K562 (cell line): ENCODE measurements at regions not wholly inside any gene's neighbourhood (a gene's known extent, or its start where the extent isn't known, plus 50 kb on each side); places are given as distances from the start of the nearest gene placed in this dataset.

Source experiments
- ATAC-seq: fragments of 200-7000 bp; cut with Tn5 transposase; 3 replicates; pipeline ENCODE4 v1.9.1; 2020; ENCODE audit warnings: moderate library complexity
- BruUV-seq: library from RNA; stranded (reverse); fragments of 400-500 nt; replicated peaks from 2 replicates; lab custom pipeline; 2021; lab: Mats Ljungman, UMichigan
- CTCF ChIA-PET: fragments of 300-600 bp; formaldehyde crosslinking; extraction: SDS; loops from one replicate; lab custom pipeline; 2021; ENCODE audit warnings: low intra/inter-chr PET ratio; lab: Yijun Ruan, JAX
- POLR2A ChIA-PET: fragments of 300-600, 350-650 bp; sonication (Branson Sonifier 250); formaldehyde crosslinking; extraction: SDS; loops from one replicate; lab custom pipeline; 2021; ENCODE audit warnings: antibody characterized with exemption, inconsistent platforms; lab: Yijun Ruan, JAX
- DNase-seq, 4 experiments: peaks; one replicate each; pipeline versions ENCODE4 v3.0.0 to v3.0.0-alpha.2; 2011 to 2018; ENCODE audit warnings: low spot score in 3 of 4, mixed read lengths in 3 of 4; ENCODE audit errors: extremely low read depth in 1 of 4
- FAIRE-seq: peaks from 2 replicates; lab custom pipeline; 2011; peaks lifted over from hg19 to GRCh38; lab: Jason Lieb, UNC
- H2AFZ ChIP-seq: 2 replicates; pipeline ENCODE4 v1.6.0; 2011; ENCODE audit warnings: low read depth, low read length, control low read depth, inconsistent platforms
- H3K27ac ChIP-seq: fragments of 200-600 bp; 3 replicates; pipeline ENCODE4 v1.8.0; 2011; ENCODE audit warnings: low read depth, mild to moderate bottlenecking, control low read depth, inconsistent platforms, low read length, moderate library complexity, mixed read lengths; ENCODE audit errors: extremely low read depth
- H3K27me3 ChIP-seq, 2 experiments: fragments of 300-600 bp in 1 of 2; 2 replicates in 1 of 2; 3 replicates in 1 of 2; pipeline versions ENCODE4 v1.6.0 to v1.8.0; 2011; ENCODE audit warnings: inconsistent platforms in 2 of 2, low read length in 2 of 2, mild to moderate bottlenecking in 1 of 2, mixed read lengths in 1 of 2, moderate library complexity in 1 of 2; ENCODE audit not compliant: control insufficient read depth in 2 of 2, insufficient read depth in 2 of 2
- H3K36me3 ChIP-seq: fragments of 300-600 bp; 3 replicates; pipeline ENCODE4 v1.8.0; 2011; ENCODE audit warnings: mild to moderate bottlenecking, low read length, inconsistent platforms; ENCODE audit not compliant: control insufficient read depth, insufficient read depth
- H3K4me1 ChIP-seq, 2 experiments: fragments of 200-600 bp in 1 of 2; replicated peaks in 1 of 2; 2 replicates in 1 of 2; 3 replicates in 1 of 2; pipeline versions ENCODE4 v1.5.1 to v1.8.0; 2011; ENCODE audit warnings: inconsistent platforms in 2 of 2, low read length in 2 of 2, mild to moderate bottlenecking in 1 of 2, mixed read lengths in 1 of 2, moderate library complexity in 1 of 2; ENCODE audit not compliant: control insufficient read depth in 2 of 2, insufficient read depth in 2 of 2
- H3K4me2 ChIP-seq: 2 replicates; pipeline ENCODE4 v1.6.1; 2011; ENCODE audit warnings: low read length, control low read depth, inconsistent platforms, mixed read lengths; ENCODE audit not compliant: insufficient read depth
- H3K4me3 ChIP-seq: fragments of 200-600 bp; sonication (generic), shearing (Covaris generic); 2 replicates; pipeline ENCODE4 v1.5.1; 2016; ENCODE audit warnings: control low read depth, inconsistent platforms
- H3K79me2 ChIP-seq: fragments of 200-600 bp; 3 replicates; pipeline ENCODE4 v1.8.0; 2011; ENCODE audit warnings: low read length, inconsistent platforms; ENCODE audit not compliant: control insufficient read depth, insufficient read depth
- H3K9ac ChIP-seq, 2 experiments: 2 replicates each; pipeline versions ENCODE4 v1.6.0 to v1.6.1; 2011; ENCODE audit warnings: low read depth in 2 of 2, low read length in 2 of 2, control low read depth in 1 of 2, inconsistent platforms in 1 of 2, mild to moderate bottlenecking in 1 of 2, mixed read lengths in 1 of 2; ENCODE audit not compliant: insufficient read depth in 1 of 2
- H3K9me1 ChIP-seq: one replicate; pipeline ENCODE4 v1.6.0; 2011; ENCODE audit warnings: inconsistent platforms, mild to moderate bottlenecking, low read length, moderate library complexity; ENCODE audit not compliant: control insufficient read depth, insufficient read depth
- H3K9me3 ChIP-seq: replicated peaks from 2 replicates; pipeline ENCODE4 v1.5.1; 2011; ENCODE audit warnings: low read depth, low read length, inconsistent platforms; ENCODE audit not compliant: control insufficient read depth, insufficient read depth
- H4K20me1 ChIP-seq: replicated peaks from 2 replicates; pipeline ENCODE4 v1.6.1; 2011; ENCODE audit warnings: low read length, inconsistent platforms, mixed read lengths; ENCODE audit not compliant: control insufficient read depth, insufficient read depth
- C11orf30 ChIP-seq: fragments of 450-650 bp; IDR thresholded peaks from 2 replicates; pipeline ENCODE4 v1.6.1; 2016; ENCODE audit warnings: low read depth, mild to moderate bottlenecking
- CBFB ChIP-seq: sonication (generic); formaldehyde crosslinking; IDR thresholded peaks from 2 replicates; pipeline ENCODE4 v1.4.0; 2020; ENCODE audit warnings: mild to moderate bottlenecking, missing genetic modification reagents
- CHCHD3 ChIP-seq: fragments of 250-450 bp; sonication (Bioruptor Pico); IDR thresholded peaks from 2 replicates; pipeline ENCODE4 v2.1.2; 2022; ENCODE audit warnings: mild to moderate bottlenecking
- HEY1 ChIP-seq: fragments of 250-450 bp; sonication (Bioruptor Pico); IDR thresholded peaks from 2 replicates; pipeline ENCODE4 v1.5.0; 2020; ENCODE audit warnings: mild to moderate bottlenecking, moderate library complexity, borderline replicate concordance
- HNRNPH1 ChIP-seq: fragments of 200-400 bp; formaldehyde crosslinking; optimal IDR thresholded peaks from 2 replicates; pipeline ENCODE3; 2017; ENCODE audit warnings: low read depth, mild to moderate bottlenecking, low read length, moderate library complexity
- KDM1A ChIP-seq, 2 experiments: fragments of 450-650 bp; IDR thresholded peaks; 2 replicates each; pipeline ENCODE4 v1.6.1; 2016; ENCODE audit warnings: mild to moderate bottlenecking in 2 of 2
- KHSRP ChIP-seq: fragments of 450-650 bp; IDR thresholded peaks from 2 replicates; pipeline ENCODE4 v1.6.1; 2017
- NCOR1 ChIP-seq: fragments of 450-650 bp; IDR thresholded peaks from 2 replicates; pipeline ENCODE4 v1.6.1; 2016; ENCODE audit warnings: mild to moderate bottlenecking, moderate library complexity
- ZKSCAN8 ChIP-seq: fragments of 200-800 bp; sonication (Bioruptor generic); IDR thresholded peaks from 2 replicates; pipeline ENCODE4 v1.6.1; 2016; ENCODE audit warnings: missing genetic modification characterization, missing compliant biosample characterization
- ZNF77 ChIP-seq: fragments of 250-450 bp; sonication (Bioruptor Pico); IDR thresholded peaks from 2 replicates; pipeline ENCODE4 v1.5.0; 2020
- WGBS: fragments of 100-300 bp; shearing (Covaris generic); methylation state at CpG from one replicate; pipeline ENCODE4 v1.1.6; 2016; ENCODE audit warnings: low coverage, mixed read lengths; ENCODE audit not compliant: insufficient coverage; ENCODE audit errors: missing lambda C conversion rate; 5-methylcytosine and 5-hydroxymethylcytosine counted together
- in situ Hi-C: fragments of 300-500 bp; cut with MboI; formaldehyde crosslinking; loops from 4 replicates; pipeline ENCODE4 v1.15.0; 2018; ENCODE audit warnings: inconsistent platforms, mixed read lengths
- intact Hi-C: fragments of 100-400 bp; cut with micrococcal nuclease; formaldehyde crosslinking; loops from 2 replicates; pipeline ENCODE4 v1.14.2; 2022
- TF ChIP-seq, protein P1 (sequence below): sonication (generic); formaldehyde crosslinking; IDR thresholded peaks from 2 replicates; pipeline ENCODE4 v1.8.0; 2022; ENCODE audit warnings: mild to moderate bottlenecking, missing genetic modification reagents
- TF ChIP-seq, protein P2 (sequence below): fragments of 250-450 bp; sonication (Bioruptor Pico); IDR thresholded peaks from 2 replicates; pipeline ENCODE4 v1.9.0; 2021; ENCODE audit warnings: mild to moderate bottlenecking, inconsistent platforms

DNA sequence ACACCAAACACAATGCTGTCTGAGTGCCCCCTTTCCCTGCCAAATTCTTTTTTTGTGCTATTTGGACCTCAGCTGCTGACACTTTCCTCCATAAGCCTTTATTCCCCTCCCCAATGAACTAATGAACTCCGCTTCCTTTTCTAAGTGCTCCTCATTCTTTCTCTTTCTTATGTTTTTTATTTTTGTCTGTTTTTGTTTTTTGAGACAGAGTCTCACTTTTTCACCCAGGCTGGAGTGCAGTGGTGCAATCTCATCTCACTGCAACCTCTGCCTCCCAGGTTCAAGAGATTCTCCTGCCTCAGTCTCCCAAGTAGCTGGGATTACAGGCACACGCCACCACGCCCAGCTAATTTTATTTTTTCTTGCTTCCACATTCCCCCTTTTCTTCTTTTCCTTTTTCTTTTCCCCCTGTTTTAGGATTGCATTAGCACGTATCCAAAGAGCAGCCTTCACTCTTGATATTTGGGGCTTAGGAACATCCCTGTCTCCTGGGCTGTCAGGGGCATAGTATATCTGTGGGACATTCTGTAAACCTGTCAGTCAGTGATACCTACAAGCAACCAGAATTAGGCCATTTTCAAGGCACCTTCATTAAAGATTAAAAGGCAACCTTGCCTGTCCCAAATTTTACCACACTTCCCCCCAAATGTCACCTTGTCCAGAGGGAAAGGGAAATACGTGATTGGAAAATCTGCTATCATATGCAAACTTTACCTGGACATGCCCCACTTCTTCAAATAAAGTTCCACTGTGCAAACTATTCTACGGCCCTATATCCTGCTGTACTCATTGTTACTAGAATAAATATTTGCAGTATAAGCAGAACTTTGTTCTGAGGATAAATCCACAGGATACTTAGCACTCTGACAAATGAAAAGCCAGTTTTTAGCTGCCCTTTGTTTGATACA, 65.1 kb upstream of the ACSL3 start:
- Histone ChIP-seq H4K20me1 (no peaks in the 10 kb centered on the region), H3K9ac (no peak overlapping the region), H2AFZ (peak overlapping the region; percentile 76), H3K4me3 (no peak overlapping the region), H3K36me3 (no peaks in the 10 kb centered on the region), H3K4me2 (peak overlapping the region; percentile 4; the same call in 1 of the 2 replicates), H3K27me3 (no peaks in the 10 kb centered on the region), H3K79me2 (no peaks in the 10 kb centered on the region), H3K9me1 (no peaks in the 10 kb centered on the region), H3K9me3 (no peaks in the 10 kb centered on the region), H3K27ac (no peak overlapping the region), H3K4me1 (peaks cover 0 to 6% of the 10 kb centered on the region in 2 experiments; a peak in 4 of 5 replicates)
- no TSS peak for BruUV-seq
- ATAC-seq, result no peak
- in situ Hi-C loops (no loop called here), intact Hi-C loops (loop anchor here (5.0 kb wide), 2 partner anchors 88 to 107 kb away; no protein-coding TSS in a partner anchor)
- no peak for FAIRE-seq
- CTCF ChIA-PET, result no interaction called here
- 62% methylated on average over 5 of the region's 6 CpGs for WGBS
- POLR2A ChIA-PET, result interaction anchor here (0.6 kb wide), 1 partner anchor 51 kb away, joined by 3 read pairs; no protein-coding TSS in a partner anchor
- no peak for DNase-seq
- TF ChIP-seq CHCHD3 (CRISPR knock-in tag) (no peak), C11orf30 (peak; percentile 6; the same call in 1 of the 2 replicates)

DNA sequence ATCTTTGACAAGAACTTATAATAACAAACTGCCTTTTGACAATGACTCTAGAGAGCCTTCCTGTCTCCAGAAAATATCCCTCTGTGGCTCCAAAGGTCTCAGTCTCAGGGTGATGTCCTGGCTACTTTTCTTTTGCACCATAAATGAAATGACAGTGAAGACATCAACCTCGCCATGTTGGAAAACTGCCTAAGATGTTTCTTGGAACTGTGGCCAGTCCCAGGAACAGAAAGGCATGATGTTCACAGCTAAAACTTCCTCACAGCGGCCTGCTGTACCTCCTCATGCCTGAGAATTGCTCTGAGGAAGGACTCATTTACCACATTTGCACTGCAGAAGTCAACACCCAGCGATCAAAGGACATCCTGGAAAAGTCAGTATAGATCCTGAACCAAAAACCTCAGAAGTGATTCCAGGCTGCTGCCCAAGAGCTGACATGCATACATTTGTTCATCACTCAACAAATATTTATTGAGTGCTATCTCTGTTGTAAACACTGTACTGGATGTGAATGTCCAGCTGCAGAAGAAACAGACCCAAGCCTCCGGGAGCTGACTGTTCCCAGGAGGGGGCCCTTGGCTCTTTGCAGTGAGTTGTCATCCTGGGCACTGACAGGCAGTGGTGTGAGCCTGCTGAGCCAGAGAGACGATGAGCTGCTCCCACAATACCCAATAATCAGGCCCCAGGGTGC, 64.3 kb upstream of the ACSL3 start:
- no peaks in the 10 kb centered on the region for H3K9me1 ChIP-seq
- in situ Hi-C loops, result no loop called here
- no peak overlapping the region for H3K4me3 ChIP-seq
- H3K4me1 ChIP-seq, result peaks cover 0 to 6% of the 10 kb centered on the region in 2 experiments; a peak in 4 of 5 replicates
- no peaks in the 10 kb centered on the region for H4K20me1 ChIP-seq
- H3K4me2 ChIP-seq, result no peak overlapping the region
- no peaks in the 10 kb centered on the region for H3K79me2 ChIP-seq
- ChIA-PET CTCF (no interaction called here), POLR2A (interaction anchor here (0.6 to 0.7 kb wide), 3 partner anchors 9 to 84 kb away, joined by 3 to 4 read pairs (median 3); no protein-coding TSS in a partner anchor)
- H2AFZ ChIP-seq, result peak overlapping the region; percentile 76
- H3K27ac ChIP-seq, result no peak overlapping the region
- no peak for DNase-seq
- intact Hi-C loops, result loop anchor here (5.0 kb wide), 2 partner anchors 89 to 106 kb away; no protein-coding TSS in a partner anchor
- no peaks in the 10 kb centered on the region for H3K36me3 ChIP-seq
- no TSS peak for BruUV-seq
- no peaks in the 10 kb centered on the region for H3K9me3 ChIP-seq
- WGBS, result 33% methylated on average over 5 of the region's 5 CpGs
- peak; percentile 50 for ATAC-seq
- FAIRE-seq, result no peak
- no peaks in the 10 kb centered on the region for H3K27me3 ChIP-seq
- H3K9ac ChIP-seq, result peak overlapping the region in 1 of 2 experiments; percentile 45; a peak in 1 of 4 replicates
- TF ChIP-seq HNRNPH1 (no peak), NCOR1 (no peak), HEY1 (CRISPR knock-in tag) (no peak), KHSRP (no peak), KDM1A (IDR thresholded peaks at IDR 0.05) (no peak), ZKSCAN8 (CRISPR knock-in tag) (no peak), CBFB (CRISPR knock-in tag) (no peak), ZNF77 (CRISPR knock-in tag) (no peak)
- TF ChIP-seq, protein P1, sequence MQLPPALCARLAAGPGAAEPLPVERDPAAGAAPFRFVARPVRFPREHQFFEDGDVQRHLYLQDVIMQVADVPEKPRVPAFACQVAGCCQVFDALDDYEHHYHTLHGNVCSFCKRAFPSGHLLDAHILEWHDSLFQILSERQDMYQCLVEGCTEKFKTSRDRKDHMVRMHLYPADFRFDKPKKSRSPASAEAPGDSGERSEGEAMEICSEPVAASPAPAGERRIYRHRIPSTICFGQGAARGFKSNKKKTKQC, result no peak
- TF ChIP-seq, protein P2, sequence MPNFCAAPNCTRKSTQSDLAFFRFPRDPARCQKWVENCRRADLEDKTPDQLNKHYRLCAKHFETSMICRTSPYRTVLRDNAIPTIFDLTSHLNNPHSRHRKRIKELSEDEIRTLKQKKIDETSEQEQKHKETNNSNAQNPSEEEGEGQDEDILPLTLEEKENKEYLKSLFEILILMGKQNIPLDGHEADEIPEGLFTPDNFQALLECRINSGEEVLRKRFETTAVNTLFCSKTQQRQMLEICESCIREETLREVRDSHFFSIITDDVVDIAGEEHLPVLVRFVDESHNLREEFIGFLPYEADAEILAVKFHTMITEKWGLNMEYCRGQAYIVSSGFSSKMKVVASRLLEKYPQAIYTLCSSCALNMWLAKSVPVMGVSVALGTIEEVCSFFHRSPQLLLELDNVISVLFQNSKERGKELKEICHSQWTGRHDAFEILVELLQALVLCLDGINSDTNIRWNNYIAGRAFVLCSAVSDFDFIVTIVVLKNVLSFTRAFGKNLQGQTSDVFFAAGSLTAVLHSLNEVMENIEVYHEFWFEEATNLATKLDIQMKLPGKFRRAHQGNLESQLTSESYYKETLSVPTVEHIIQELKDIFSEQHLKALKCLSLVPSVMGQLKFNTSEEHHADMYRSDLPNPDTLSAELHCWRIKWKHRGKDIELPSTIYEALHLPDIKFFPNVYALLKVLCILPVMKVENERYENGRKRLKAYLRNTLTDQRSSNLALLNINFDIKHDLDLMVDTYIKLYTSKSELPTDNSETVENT (CRISPR knock-in tag), result no peak
